Activated CD8-positive, alpha-beta memory T cell treated with anti-CD3 and anti-CD28 coated beads for 48 hours (primary cell): ENCODE measurements at regions not wholly inside any gene's neighbourhood (a gene's known extent, or its start where the extent isn't known, plus 50 kb on each side); places are given as distances from the start of the nearest gene placed in this dataset.
"Not testable (repeated sequence)": the region's sequence is repeated elsewhere in the genome, so short reads cannot be mapped to it uniquely, and the experiment has no call there.

ENCODE experiments used
- DNase-seq, 3 experiments: peaks; one replicate each; pipeline ENCODE4 v3.0.0-alpha.2; 2020; ENCODE audit warnings: low read depth in 2 of 3, low spot score in 2 of 3

- no peak for DNase-seq
Measured at GRCh38 chr2:17146358-17146757, 371.9 kb downstream of the RAD51AP2 start.

- no peak for DNase-seq
Measured at GRCh38 chr2:17136877-17137276, 381.4 kb downstream of the RAD51AP2 start.

DNA sequence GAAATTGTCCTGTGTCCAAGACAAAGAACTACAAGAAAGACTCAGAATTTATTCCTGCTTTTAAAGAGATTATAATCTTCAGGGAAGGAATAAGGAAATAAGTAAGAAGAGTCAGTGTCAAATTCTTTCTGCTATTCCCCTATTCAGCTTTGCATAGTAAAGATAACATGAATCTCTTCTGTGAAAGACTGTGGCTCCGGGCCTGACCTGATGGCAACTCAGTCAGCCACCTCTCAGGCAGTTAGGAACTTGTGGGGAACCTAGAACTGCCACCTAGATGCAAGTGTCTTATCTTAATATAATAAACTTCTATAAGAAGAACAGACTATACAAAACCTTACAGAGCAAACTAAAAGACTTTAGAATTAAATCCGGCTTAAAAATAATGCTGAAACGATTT, 382.0 kb downstream of the RAD51AP2 start:
- no peak for DNase-seq

- no peak for DNase-seq
Measured at GRCh38 chr2:17135619-17136018, 382.6 kb downstream of the RAD51AP2 start.

DNA sequence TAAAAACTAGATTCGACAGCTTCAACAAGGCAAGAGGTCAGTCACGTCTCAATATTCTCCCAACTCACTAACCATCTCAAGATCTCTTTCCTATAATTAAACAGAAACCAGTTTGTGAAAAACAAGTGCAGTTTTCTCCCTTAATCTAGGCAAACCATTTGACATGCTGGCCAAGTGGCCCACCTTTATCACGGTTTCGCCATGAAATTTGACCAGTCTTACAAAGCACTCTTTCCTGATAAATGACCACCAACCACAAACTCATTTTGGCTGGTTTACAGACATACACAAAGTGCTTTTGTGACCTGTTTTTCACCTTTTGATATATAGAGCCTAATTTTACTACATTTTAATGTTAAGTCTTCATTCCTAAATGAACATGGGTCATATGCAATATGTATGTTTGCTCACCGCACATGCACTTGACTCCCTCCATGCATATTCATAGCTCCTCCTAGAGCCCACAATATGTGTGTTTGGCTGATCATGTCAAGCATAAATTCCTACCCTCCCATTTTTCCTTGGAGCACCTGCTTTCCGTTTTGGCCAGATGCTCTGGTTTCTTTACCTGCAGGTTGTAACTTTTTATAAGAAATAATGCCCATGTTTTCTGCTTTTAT, 385.1 kb downstream of the RAD51AP2 start:
- DNase-seq, result no peak

- DNase-seq, result not testable (repeated sequence)
Measured at GRCh38 chr2:17130627-17131026, 387.6 kb downstream of the RAD51AP2 start.

DNA sequence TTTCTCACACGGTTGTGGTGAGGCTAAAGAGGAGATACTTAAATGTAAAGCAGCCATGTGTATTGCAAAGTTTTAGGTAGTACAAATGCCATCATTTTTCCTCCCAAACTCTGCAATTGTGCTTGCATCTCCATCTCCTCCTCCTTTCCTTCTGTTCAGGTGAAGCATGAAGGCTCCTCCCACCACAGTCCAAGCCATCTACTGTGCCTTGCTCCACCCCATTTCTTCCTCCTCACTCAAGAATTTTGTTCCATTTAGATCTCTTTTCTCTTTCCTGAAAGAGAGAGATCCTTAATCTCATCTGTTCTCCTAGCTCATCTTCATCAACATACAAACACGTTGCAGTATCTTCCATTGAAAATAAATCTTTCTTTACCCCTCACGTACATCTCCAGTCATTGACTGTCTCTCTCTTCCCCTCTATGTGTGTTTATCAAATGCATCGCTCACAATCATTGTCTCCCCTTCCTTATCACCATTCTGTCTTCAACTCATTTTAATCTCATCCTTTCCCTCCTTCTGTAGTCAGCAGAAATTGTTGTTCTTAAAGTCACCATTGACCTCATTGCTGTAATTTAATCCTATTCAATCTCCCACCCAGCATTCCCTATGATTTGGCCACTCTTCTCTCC, 392.1 kb downstream of the RAD51AP2 start:
- DNase-seq, result no peak

DNA sequence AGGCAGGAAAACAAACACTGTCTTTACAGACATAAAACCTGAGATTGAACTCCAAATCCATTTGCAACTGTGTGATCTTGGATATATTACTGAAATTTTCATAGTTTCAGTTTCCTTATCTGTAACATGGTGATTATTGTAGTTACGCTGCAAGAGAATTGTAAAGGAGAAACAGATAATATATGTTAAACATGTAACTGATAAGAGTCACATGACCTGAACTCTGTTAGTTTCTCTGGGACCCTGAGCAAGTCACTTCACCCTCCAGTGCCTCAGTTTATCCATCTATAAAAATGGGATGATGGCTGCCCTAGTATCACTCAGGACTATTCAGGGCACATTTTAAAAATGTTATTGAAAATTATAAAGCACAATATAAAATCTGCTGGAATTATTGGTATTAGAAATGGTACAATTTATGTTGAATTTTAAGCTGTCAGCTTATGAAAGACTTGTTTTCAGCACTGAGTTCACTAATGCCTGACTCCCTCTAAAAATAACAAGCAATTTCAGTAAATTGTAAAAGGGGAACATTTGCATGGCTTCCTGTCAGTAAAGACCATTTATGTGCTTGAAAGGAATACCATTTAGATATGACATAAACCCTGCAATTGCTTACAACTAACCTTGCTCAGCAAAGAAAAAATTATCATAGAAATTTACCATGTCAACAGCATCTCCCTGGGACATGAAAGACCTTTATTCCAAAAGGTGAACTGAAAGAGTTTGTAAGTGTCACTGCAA, 393.5 kb downstream of the RAD51AP2 start:
- no peak for DNase-seq

GRCh38 chr2:17122887-17123501, 395.2 kb downstream of the RAD51AP2 start:
- DNase-seq, result no peak

- DNase-seq, result no peak
Measured at GRCh38 chr2:17115466-17115865, 402.8 kb downstream of the RAD51AP2 start.

DNA sequence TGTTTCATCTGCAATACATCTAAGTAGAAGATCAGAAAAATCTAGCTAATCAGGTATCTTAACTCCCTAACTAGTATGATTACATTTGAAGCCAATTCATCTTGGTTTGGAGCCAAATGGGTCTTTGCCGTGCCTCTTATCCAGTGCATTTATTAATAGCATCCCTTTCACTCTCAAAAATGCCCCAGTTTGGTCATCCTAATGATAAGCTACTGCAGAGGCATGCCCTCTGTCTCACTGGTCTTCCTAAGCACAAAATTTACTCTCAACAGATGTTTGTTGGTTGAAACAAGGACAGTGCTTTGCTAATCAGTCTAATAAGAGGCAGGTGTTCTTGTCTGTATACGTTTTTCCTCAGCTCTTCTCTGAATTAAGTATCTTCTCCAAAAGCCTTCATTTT, 403.2 kb downstream of the RAD51AP2 start:
- no peak for DNase-seq

- DNase-seq, result no peak
Measured at GRCh38 chr2:17107871-17108270, 410.4 kb downstream of the RAD51AP2 start.

DNA sequence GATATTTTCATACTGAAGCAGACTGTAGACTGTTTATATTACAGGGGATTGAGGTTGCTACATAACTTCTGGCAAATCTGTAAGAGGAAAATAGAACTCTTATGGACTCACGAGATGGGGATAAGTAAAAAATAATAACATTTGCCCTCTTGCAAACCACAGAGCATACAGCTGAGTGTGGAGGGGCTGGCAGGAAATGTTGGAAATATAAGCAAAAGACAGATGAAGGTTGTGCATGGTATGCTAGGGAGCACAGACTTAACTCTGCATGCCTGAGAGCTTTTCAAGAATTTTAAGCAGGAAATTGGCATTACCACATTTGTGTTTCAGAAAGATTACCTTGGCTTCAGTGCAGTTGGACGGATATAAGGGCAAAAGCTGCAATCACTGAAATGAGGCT, 411.1 kb downstream of the RAD51AP2 start:
- DNase-seq, result no peak

- no peak for DNase-seq
Measured at GRCh38 chr2:17106418-17106817, 411.8 kb downstream of the RAD51AP2 start.

DNA sequence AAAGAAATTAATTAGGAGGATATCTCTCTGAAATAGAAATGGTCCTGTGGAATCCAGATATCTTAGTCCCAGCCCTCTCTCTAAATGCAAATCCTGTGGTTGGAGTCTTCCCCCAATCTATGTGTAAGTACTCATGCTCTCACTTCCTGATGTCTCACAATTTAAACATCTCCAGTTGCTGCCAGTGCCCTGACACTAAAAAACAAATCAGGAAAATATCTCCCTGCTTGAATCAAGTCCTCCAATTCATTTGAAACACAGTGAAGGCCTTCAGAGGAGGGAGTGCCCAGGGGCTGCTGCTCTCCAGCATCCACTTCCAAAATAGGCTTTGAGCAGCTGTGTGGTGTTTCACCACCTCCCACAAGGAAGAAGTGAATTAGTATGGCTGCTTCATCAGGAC, 413.8 kb downstream of the RAD51AP2 start:
- DNase-seq, result no peak

DNA sequence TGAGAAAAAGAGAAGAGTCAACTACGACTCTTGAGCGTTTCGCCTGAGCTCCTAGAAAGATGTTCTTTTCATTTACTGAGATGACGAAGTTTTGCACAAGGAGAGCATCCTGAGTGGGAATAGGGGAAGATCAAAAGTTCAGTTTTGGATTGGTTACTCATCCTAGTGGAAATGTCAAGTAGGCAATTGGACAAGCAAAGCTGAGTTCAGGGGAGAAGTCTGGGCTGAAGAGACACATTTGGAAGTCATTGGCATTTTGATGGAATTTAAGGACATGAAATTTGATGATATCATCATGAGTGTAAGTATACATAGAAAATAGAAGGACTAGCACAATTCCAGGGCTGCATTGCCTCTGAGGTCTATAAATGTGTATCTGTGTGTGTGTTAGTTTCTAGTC, 416.6 kb downstream of the RAD51AP2 start:
- DNase-seq, result no peak

DNA sequence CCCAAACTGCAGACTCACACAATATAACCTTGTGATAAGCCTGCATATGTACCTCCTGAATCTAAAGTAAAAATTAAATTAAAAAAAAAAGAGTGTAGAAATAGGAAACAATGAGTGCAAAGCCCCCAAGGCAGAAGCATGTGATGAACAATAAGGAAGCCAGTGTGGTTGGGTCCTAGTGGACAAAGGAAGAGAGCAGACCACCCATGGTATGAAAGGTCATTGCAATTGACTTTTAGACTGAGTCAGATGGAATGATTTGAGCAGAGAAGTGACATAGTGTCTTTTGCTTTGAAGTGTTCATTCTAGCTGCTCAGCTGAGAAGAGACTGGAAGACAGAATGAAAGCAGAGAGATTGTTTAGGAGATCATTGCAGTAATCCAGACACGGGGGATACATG, 417.1 kb downstream of the RAD51AP2 start:
- no peak for DNase-seq

DNA sequence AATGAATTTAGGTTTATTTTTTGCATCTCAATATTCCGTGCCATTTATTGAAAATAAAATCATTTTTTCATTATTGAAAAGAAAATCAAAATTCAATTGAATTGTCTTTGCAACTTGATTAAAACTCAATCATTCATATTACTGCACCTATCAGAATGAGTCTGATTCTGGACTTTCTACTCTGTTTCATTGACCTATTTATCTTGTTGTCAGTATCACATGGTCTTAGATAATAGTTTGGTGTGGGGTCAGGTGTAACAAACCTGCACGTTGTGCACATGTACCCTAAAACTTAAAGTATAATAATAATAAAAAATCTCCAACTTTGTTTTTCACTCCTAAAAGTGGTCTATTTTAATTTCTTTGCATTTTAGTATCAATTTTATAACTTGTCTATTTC, 422.9 kb downstream of the RAD51AP2 start:
- no peak for DNase-seq

GRCh38 chr2:17093712-17094111, 424.5 kb downstream of the RAD51AP2 start:
- no peak for DNase-seq

DNA sequence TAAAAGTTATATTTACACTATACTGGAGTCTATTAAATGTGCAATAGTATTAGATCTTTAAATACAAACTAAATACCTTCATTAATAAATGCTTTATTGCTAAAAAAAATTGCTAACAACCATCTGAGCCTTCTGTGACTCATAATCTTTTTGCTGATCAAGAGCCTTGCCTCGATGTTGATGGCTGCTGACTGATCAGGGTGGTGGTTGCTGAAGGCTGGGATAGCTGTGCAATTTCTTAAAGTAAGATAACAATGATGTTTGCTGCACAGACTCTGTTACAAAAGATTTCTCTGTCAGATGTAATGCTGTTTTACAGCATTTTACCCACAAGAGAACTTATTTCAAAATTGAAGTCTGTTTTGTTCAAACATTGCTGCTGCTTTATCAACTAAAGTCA, 421.4 kb upstream of the CYRIA start:
- DNase-seq, result no peak

- no peak for DNase-seq
Measured at GRCh38 chr2:17085546-17086202, 420.0 kb upstream of the CYRIA start.

GRCh38 chr2:17084877-17085276, 419.2 kb upstream of the CYRIA start:
- DNase-seq, result no peak
